ENCODE measurements at regions not wholly inside any gene's neighbourhood (a gene's known extent, or its start where the extent isn't known, plus 50 kb on each side); places are given as distances from the start of the nearest gene placed in this dataset.

GRCh38 chr11:21634491-21634890, 558.4 kb upstream of the ANO5 start:
- Histone ChIP-seq H3K36me3 (no peaks in the 10 kb centered on the region), H3K4me1 (no peaks in the 10 kb centered on the region), H3K4me3 (no peak overlapping the region), H3K9me3 (peaks cover 0 to 3% (median 0%) of the 10 kb centered on the region in 12 donors), H3K27me3 (no peaks in the 10 kb centered on the region), H3K27ac (no peak overlapping the region)
- WGBS, 4 donors: 73 to 86% (median 78%) methylated on average over 3 of the region's 3 CpGs
- ATAC-seq: no peak
- TF ChIP-seq POLR2A (IDR thresholded peaks at IDR 0.05) (no peak), CTCF (IDR thresholded peaks at IDR 0.05) (no peak)
- intact Hi-C loops (cut with DNase I): no loop called here
- DNase-seq: no peak

- no peaks in the 10 kb centered on the region for H3K27me3 ChIP-seq
- ATAC-seq (no peak), DNase-seq (no peak)
- no peak overlapping the region for H3K27ac ChIP-seq
- intact Hi-C loops (cut with DNase I): no loop called here
- H3K4me1 ChIP-seq: no peaks in the 10 kb centered on the region
- H3K4me3 ChIP-seq: no peak overlapping the region
- peaks cover 0 to 3% (median 0%) of the 10 kb centered on the region in 12 donors for H3K9me3 ChIP-seq
- H3K36me3 ChIP-seq: no peaks in the 10 kb centered on the region
- no peak for TF ChIP-seq CTCF (IDR thresholded peaks at IDR 0.05)
- no peak for TF ChIP-seq POLR2A (IDR thresholded peaks at IDR 0.05)
Measured at GRCh38 chr11:21634956-21635355, 557.9 kb upstream of the ANO5 start.

- no peaks in the 10 kb centered on the region for H3K4me1 ChIP-seq
- no peaks in the 10 kb centered on the region for H3K36me3 ChIP-seq
- no peak overlapping the region for H3K4me3 ChIP-seq
- WGBS, 4 donors: 39 to 75% (median 56%) methylated on average over 2 of the region's 2 CpGs
- intact Hi-C loops (cut with DNase I): no loop called here
- H3K27me3 ChIP-seq: no peaks in the 10 kb centered on the region
- no peak overlapping the region for H3K27ac ChIP-seq
- DNase-seq: no peak
- no peak for ATAC-seq
- TF ChIP-seq POLR2A (IDR thresholded peaks at IDR 0.05): no peak
- TF ChIP-seq CTCF (IDR thresholded peaks at IDR 0.05): no peak
- peaks cover 0 to 3% (median 0%) of the 10 kb centered on the region in 12 donors for H3K9me3 ChIP-seq
Measured at GRCh38 chr11:21635394-21636145, 557.3 kb upstream of the ANO5 start.

GRCh38 chr11:21636561-21636960, 556.3 kb upstream of the ANO5 start:
- Histone ChIP-seq H3K4me1 (no peaks in the 10 kb centered on the region), H3K27me3 (no peaks in the 10 kb centered on the region), H3K27ac (no peak overlapping the region), H3K36me3 (no peaks in the 10 kb centered on the region), H3K9me3 (peaks cover 0 to 3% (median 0%) of the 10 kb centered on the region in 12 donors), H3K4me3 (no peak overlapping the region)
- ATAC-seq: no peak
- TF ChIP-seq POLR2A (IDR thresholded peaks at IDR 0.05) (no peak), CTCF (IDR thresholded peaks at IDR 0.05) (no peak)
- intact Hi-C loops (cut with DNase I): no loop called here
- no peak for DNase-seq

Data from heart left ventricle (tissue), 16 donors.